ENCODE measurements at regions not wholly inside any gene's neighbourhood (a gene's known extent, or its start where the extent isn't known, plus 50 kb on each side); places are given as distances from the start of the nearest gene placed in this dataset.

DNA sequence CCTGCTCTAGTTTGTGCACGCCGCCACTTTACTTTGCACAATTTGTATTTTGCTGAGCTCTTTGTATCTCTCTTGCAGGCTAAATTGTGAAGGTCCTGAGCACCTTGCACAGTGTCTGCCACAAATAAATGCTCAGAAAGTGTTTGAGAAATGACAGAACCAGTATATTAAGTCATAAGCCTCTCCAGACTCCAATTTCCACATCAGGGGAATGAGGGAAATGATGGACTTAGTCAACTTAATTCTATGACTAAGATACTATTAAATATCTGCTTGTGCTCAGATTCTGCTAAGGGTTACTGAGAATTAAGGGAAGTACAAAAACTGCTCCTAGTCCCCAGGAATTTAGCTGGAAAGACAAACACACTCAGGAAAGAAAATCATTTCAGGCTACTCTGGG is 239.1 kb upstream of the SLC14A2 start:
- BruUV-seq (replicated peaks) = no TSS peak
- no peaks in the 10 kb centered on the region for H3K36me3 ChIP-seq (ENCODE audit: insufficient read depth, low read length, poor library complexity, severe bottlenecking)
- H3K27ac ChIP-seq (ENCODE audit: low read depth, low read length, poor library complexity, severe bottlenecking) = no peak overlapping the region
- H3K4me3 ChIP-seq (ENCODE audit: low read depth, low read length, poor library complexity, severe bottlenecking) = no peak overlapping the region
- H3K4me1 ChIP-seq (ENCODE audit: insufficient read depth, low read length, poor library complexity, severe bottlenecking) = no peaks in the 10 kb centered on the region
- CTCF ChIA-PET = no interaction called here
- H3K27me3 ChIP-seq (replicated peaks; ENCODE audit: insufficient read depth, low read depth, low read length, poor library complexity) = no peaks in the 10 kb centered on the region
- intact Hi-C loops (cut with micrococcal nuclease; ENCODE audit: unreplicated experiment) = no loop called here
- POLR2A ChIA-PET (ENCODE audit: low non-redundant PET) = no interaction called here
- H3K9me3 ChIP-seq (ENCODE audit: low read depth, low read length, poor library complexity, severe bottlenecking) = no peaks in the 10 kb centered on the region
- no peak for DNase-seq (ENCODE audit: low spot score)
- TF ChIP-seq, protein P1, sequence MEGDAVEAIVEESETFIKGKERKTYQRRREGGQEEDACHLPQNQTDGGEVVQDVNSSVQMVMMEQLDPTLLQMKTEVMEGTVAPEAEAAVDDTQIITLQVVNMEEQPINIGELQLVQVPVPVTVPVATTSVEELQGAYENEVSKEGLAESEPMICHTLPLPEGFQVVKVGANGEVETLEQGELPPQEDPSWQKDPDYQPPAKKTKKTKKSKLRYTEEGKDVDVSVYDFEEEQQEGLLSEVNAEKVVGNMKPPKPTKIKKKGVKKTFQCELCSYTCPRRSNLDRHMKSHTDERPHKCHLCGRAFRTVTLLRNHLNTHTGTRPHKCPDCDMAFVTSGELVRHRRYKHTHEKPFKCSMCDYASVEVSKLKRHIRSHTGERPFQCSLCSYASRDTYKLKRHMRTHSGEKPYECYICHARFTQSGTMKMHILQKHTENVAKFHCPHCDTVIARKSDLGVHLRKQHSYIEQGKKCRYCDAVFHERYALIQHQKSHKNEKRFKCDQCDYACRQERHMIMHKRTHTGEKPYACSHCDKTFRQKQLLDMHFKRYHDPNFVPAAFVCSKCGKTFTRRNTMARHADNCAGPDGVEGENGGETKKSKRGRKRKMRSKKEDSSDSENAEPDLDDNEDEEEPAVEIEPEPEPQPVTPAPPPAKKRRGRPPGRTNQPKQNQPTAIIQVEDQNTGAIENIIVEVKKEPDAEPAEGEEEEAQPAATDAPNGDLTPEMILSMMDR (conservative IDR thresholded peaks at IDR 0.05; ENCODE audit: low read depth, low read length) = no peak
- no peak for TF ChIP-seq EZH2 (IDR thresholded peaks at IDR 0.05; ENCODE audit: borderline replicate concordance, low read depth, low read length, poor library complexity, severe bottlenecking)

DNA sequence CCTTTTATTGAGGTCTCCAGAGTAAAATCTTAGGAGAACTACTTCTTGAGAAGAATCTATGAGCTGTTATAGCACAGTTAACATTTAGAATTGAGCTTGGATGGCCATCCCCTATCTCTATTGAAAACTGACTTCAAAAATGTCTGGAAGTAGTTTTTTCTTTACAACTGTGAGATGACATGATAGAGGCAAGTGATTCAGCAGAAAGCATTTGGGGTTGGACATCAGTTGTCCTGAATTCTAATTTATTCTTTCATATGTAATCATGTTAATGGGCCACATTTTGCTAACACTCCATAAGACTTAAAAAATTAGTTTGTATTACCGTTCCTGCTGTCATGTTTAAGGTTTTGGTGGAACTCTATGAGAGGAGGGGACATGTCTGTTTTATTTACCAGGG is 237.0 kb upstream of the SLC14A2 start:
- H3K36me3 ChIP-seq (ENCODE audit: insufficient read depth, low read length, poor library complexity, severe bottlenecking) = no peaks in the 10 kb centered on the region
- TF ChIP-seq, protein P1 (conservative IDR thresholded peaks at IDR 0.05; ENCODE audit: low read depth, low read length) = no peak
- TF ChIP-seq EZH2 (IDR thresholded peaks at IDR 0.05; ENCODE audit: borderline replicate concordance, low read depth, low read length, poor library complexity, severe bottlenecking) = no peak
- CTCF ChIA-PET = interaction anchor here (0.7 kb wide), 1 partner anchor 813 kb away, joined by 3 read pairs; no protein-coding TSS in a partner anchor
- H3K4me3 ChIP-seq (ENCODE audit: low read depth, low read length, poor library complexity, severe bottlenecking) = no peak overlapping the region
- H3K9me3 ChIP-seq (ENCODE audit: low read depth, low read length, poor library complexity, severe bottlenecking) = no peaks in the 10 kb centered on the region
- BruUV-seq (replicated peaks) = no TSS peak
- intact Hi-C loops (cut with micrococcal nuclease; ENCODE audit: unreplicated experiment) = no loop called here
- H3K27me3 ChIP-seq (replicated peaks; ENCODE audit: insufficient read depth, low read depth, low read length, poor library complexity) = no peaks in the 10 kb centered on the region
- DNase-seq (ENCODE audit: low spot score) = no peak
- no peaks in the 10 kb centered on the region for H3K4me1 ChIP-seq (ENCODE audit: insufficient read depth, low read length, poor library complexity, severe bottlenecking)
- POLR2A ChIA-PET (ENCODE audit: low non-redundant PET) = no interaction called here
- H3K27ac ChIP-seq (ENCODE audit: low read depth, low read length, poor library complexity, severe bottlenecking) = no peak overlapping the region

DNA sequence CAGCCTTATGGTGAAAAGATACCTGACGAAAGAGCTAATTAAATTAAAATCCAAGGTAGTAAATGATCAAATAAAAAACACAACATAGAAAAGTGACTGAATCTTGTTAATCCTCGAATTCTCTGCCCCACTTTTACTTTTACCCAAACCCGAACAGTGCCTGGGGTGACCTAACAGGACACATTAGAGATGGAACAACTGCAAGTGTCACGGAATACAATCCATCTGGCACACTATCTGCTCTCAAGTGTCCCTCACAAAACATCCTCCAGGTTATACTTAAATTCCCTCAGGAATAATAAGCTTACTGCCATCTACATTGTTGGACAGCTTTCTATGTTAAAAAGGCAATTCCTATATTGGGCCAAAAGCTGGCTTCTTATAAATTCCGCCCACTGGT is 236.3 kb upstream of the SLC14A2 start:
- no peaks in the 10 kb centered on the region for H3K27me3 ChIP-seq (replicated peaks; ENCODE audit: insufficient read depth, low read depth, low read length, poor library complexity)
- no peaks in the 10 kb centered on the region for H3K9me3 ChIP-seq (ENCODE audit: low read depth, low read length, poor library complexity, severe bottlenecking)
- no TSS peak for BruUV-seq (replicated peaks)
- H3K27ac ChIP-seq (ENCODE audit: low read depth, low read length, poor library complexity, severe bottlenecking) = no peak overlapping the region
- DNase-seq (ENCODE audit: low spot score) = no peak
- H3K36me3 ChIP-seq (ENCODE audit: insufficient read depth, low read length, poor library complexity, severe bottlenecking) = no peaks in the 10 kb centered on the region
- no peak overlapping the region for H3K4me3 ChIP-seq (ENCODE audit: low read depth, low read length, poor library complexity, severe bottlenecking)
- intact Hi-C loops (cut with micrococcal nuclease; ENCODE audit: unreplicated experiment) = no loop called here
- H3K4me1 ChIP-seq (ENCODE audit: insufficient read depth, low read length, poor library complexity, severe bottlenecking) = no peaks in the 10 kb centered on the region
- no peak for TF ChIP-seq EZH2 (IDR thresholded peaks at IDR 0.05; ENCODE audit: borderline replicate concordance, low read depth, low read length, poor library complexity, severe bottlenecking)
- TF ChIP-seq, protein P1 (conservative IDR thresholded peaks at IDR 0.05; ENCODE audit: low read depth, low read length) = no peak
- CTCF ChIA-PET = no interaction called here
- POLR2A ChIA-PET (ENCODE audit: low non-redundant PET) = no interaction called here

Data from A673 (cell line).